A549 (cell line): ENCODE measurements at regions not wholly inside any gene's neighbourhood (a gene's known extent, or its start where the extent isn't known, plus 50 kb on each side); places are given as distances from the start of the nearest gene placed in this dataset.

ENCODE experiments used
- ATAC-seq, 2 experiments: fragments of 200-7000 bp in 1 of 2; fragments of >200 bp in 1 of 2; cut with Nextera tagmentation in 1 of 2; cut with Tn5 transposase in 1 of 2; 3 replicates each; pipeline versions ENCODE4 v1.8.0 to v1.9.1; 2018 to 2020; ENCODE audit warnings: mild to moderate bottlenecking in 1 of 2, moderate library complexity in 1 of 2
- CTCF ChIA-PET: fragments of 300-600 bp; sonication (Branson Sonifier 250); formaldehyde crosslinking; extraction: SDS; loops from one replicate; lab custom pipeline; 2021; ENCODE audit warnings: antibody characterized with exemption, inconsistent platforms; lab: Yijun Ruan, JAX
- POLR2A ChIA-PET: fragments of 350-600 bp; formaldehyde crosslinking; extraction: SDS; loops from one replicate; lab custom pipeline; 2021; ENCODE audit warnings: antibody characterized with exemption, inconsistent platforms; lab: Yijun Ruan, JAX
- DNase-seq, 2 experiments: peaks; one replicate each; pipeline versions ENCODE4 v3.0.0 to v3.0.0-alpha.2; 2011 to 2016; ENCODE audit warnings: low read depth in 1 of 2, low spot score in 1 of 2
- FAIRE-seq: peaks from 2 replicates; lab custom pipeline; 2011; peaks lifted over from hg19 to GRCh38; lab: Jason Lieb, UNC
- H3K27ac ChIP-seq, 2 experiments: fragments of >200 bp; sonication (Bioruptor Twin); formaldehyde crosslinking; 3 replicates each; pipeline ENCODE4 v1.5.1; 2016 to 2017
- H3K4me1 ChIP-seq: fragments of >200 bp; sonication (Bioruptor Twin); formaldehyde crosslinking; 3 replicates; pipeline ENCODE4 v1.6.1; 2016
- H3K4me2 ChIP-seq: fragments of >200 bp; sonication (Bioruptor Twin); formaldehyde crosslinking; 3 replicates; pipeline ENCODE4 v1.6.1; 2016
- H3K4me3 ChIP-seq: fragments of >200 bp; sonication (Bioruptor Twin); formaldehyde crosslinking; 3 replicates; pipeline ENCODE4 v1.5.1; 2016
- H3K9me3 ChIP-seq: fragments of >200 bp; sonication (Bioruptor Twin); formaldehyde crosslinking; 3 replicates; pipeline ENCODE4 v1.6.1; 2016
- BHLHE40 ChIP-seq: IDR thresholded peaks from 2 replicates; pipeline ENCODE4 v1.6.1; 2012; ENCODE audit warnings: low read depth, low read length, inconsistent platforms
- CHD4 ChIP-seq: fragments of 200-600 bp; sonication (generic); IDR thresholded peaks from 2 replicates; pipeline ENCODE4 v1.6.1; 2016; ENCODE audit warnings: antibody characterized with exemption, mild to moderate bottlenecking, borderline replicate concordance
- EHF ChIP-seq: fragments of 250-450 bp; sonication (Bioruptor Pico); IDR thresholded peaks from 2 replicates; pipeline ENCODE4 v1.5.0; 2020; ENCODE audit warnings: mild to moderate bottlenecking
- FOSB ChIP-seq: fragments of 250-450 bp; sonication (Bioruptor Pico); IDR thresholded peaks from 2 replicates; pipeline ENCODE4 v1.5.0; 2020; ENCODE audit warnings: mild to moderate bottlenecking, moderate library complexity
- FOSL2 ChIP-seq, 2 experiments: fragments of 450-650 bp in 1 of 2; fragments of >200 bp in 1 of 2; sonication (Bioruptor Twin) in 1 of 2; formaldehyde crosslinking; IDR thresholded peaks; 2 replicates each; pipeline versions ENCODE4 v1.5.0 to v1.6.1; 2016 to 2020; ENCODE audit warnings: mild to moderate bottlenecking in 1 of 2, moderate library complexity in 1 of 2
- JUN ChIP-seq, 2 experiments: fragments of >200 bp; sonication (Bioruptor Twin); formaldehyde crosslinking; IDR thresholded peaks; 2 replicates in 1 of 2; 3 replicates in 1 of 2; pipeline ENCODE4 v1.6.1; 2016 to 2017
- MAZ ChIP-seq: fragments of 150-350 bp; IDR thresholded peaks from 2 replicates; pipeline ENCODE4 v1.6.1; 2014; ENCODE audit warnings: antibody characterized with exemption, low read depth, low read length, borderline replicate concordance
- NFE2L2 ChIP-seq: fragments of 150-350 bp; conservative IDR thresholded peaks from 2 replicates; pipeline ENCODE4 v1.6.1; 2014; ENCODE audit warnings: low read length
- NPAS2 ChIP-seq: fragments of 250-450 bp; sonication (Bioruptor Pico); IDR thresholded peaks from 2 replicates; pipeline ENCODE4 v1.8.0; 2022; ENCODE audit warnings: mild to moderate bottlenecking, moderate library complexity, borderline replicate concordance
- POLR2A ChIP-seq: IDR thresholded peaks from 2 replicates; pipeline ENCODE4 v1.6.1; 2012; ENCODE audit warnings: mild to moderate bottlenecking, low read length
- RNF2 ChIP-seq: fragments of 200-600 bp; sonication (generic); IDR thresholded peaks from 2 replicates; pipeline ENCODE4 v1.6.1; 2016; ENCODE audit warnings: low read depth, mild to moderate bottlenecking, antibody characterized with exemption, moderate library complexity, borderline replicate concordance
- ZC3H11A ChIP-seq: fragments of 450-650 bp; IDR thresholded peaks from 2 replicates; pipeline ENCODE4 v1.6.1; 2014; ENCODE audit warnings: antibody characterized with exemption, mild to moderate bottlenecking
- WGBS: methylation state at CpG from one replicate; pipeline ENCODE4 v1.1.6; 2017; ENCODE audit errors: missing lambda C conversion rate; 5-methylcytosine and 5-hydroxymethylcytosine counted together
- TF ChIP-seq, protein P1 (sequence below): fragments of 200-600 bp; sonication (generic); IDR thresholded peaks from 2 replicates; pipeline ENCODE4 v1.6.1; 2016; ENCODE audit warnings: antibody characterized with exemption, mild to moderate bottlenecking, moderate library complexity
- TF ChIP-seq, protein P2 (sequence below): fragments of >200 bp; sonication (Bioruptor Twin); formaldehyde crosslinking; IDR thresholded peaks from 3 replicates; pipeline ENCODE4 v1.5.1; 2016
- TF ChIP-seq, protein P3 (sequence below): IDR thresholded peaks from 2 replicates; pipeline ENCODE4 v1.6.1; 2012
- TF ChIP-seq, protein P4 (sequence below): fragments of >200 bp; sonication (Bioruptor Twin); formaldehyde crosslinking; IDR thresholded peaks from 2 replicates; pipeline ENCODE4 v1.6.1; 2016

DNA sequence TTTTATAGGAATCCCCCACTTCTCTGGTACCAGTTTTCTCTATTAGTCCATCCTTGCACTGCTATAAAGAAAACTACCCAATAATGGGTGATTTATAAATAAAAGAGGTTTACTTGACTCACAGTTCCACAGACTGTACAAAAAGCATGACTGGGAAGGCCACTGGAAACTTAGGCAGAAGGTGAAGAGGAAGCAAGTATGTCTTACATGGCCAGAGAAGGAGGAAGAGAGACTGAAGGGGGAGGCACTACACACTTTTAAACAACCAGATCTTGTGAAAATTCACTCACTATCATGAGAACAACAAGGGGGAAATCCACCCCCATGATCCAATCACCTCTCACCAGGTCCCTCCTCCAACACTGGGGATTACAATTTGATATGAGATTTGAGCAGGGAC, 68.9 kb upstream of the GNAZ start (continued):
- TF ChIP-seq, protein P1, sequence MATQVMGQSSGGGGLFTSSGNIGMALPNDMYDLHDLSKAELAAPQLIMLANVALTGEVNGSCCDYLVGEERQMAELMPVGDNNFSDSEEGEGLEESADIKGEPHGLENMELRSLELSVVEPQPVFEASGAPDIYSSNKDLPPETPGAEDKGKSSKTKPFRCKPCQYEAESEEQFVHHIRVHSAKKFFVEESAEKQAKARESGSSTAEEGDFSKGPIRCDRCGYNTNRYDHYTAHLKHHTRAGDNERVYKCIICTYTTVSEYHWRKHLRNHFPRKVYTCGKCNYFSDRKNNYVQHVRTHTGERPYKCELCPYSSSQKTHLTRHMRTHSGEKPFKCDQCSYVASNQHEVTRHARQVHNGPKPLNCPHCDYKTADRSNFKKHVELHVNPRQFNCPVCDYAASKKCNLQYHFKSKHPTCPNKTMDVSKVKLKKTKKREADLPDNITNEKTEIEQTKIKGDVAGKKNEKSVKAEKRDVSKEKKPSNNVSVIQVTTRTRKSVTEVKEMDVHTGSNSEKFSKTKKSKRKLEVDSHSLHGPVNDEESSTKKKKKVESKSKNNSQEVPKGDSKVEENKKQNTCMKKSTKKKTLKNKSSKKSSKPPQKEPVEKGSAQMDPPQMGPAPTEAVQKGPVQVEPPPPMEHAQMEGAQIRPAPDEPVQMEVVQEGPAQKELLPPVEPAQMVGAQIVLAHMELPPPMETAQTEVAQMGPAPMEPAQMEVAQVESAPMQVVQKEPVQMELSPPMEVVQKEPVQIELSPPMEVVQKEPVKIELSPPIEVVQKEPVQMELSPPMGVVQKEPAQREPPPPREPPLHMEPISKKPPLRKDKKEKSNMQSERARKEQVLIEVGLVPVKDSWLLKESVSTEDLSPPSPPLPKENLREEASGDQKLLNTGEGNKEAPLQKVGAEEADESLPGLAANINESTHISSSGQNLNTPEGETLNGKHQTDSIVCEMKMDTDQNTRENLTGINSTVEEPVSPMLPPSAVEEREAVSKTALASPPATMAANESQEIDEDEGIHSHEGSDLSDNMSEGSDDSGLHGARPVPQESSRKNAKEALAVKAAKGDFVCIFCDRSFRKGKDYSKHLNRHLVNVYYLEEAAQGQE: no peak
- TF ChIP-seq JUN (IDR thresholded peaks at IDR 0.05) (no peak), FOSL2 (IDR thresholded peaks at IDR 0.05) (no peak), FOSL2 (CRISPR knock-in tag; IDR thresholded peaks at IDR 0.05) (no peak)
- TF ChIP-seq, protein P2, sequence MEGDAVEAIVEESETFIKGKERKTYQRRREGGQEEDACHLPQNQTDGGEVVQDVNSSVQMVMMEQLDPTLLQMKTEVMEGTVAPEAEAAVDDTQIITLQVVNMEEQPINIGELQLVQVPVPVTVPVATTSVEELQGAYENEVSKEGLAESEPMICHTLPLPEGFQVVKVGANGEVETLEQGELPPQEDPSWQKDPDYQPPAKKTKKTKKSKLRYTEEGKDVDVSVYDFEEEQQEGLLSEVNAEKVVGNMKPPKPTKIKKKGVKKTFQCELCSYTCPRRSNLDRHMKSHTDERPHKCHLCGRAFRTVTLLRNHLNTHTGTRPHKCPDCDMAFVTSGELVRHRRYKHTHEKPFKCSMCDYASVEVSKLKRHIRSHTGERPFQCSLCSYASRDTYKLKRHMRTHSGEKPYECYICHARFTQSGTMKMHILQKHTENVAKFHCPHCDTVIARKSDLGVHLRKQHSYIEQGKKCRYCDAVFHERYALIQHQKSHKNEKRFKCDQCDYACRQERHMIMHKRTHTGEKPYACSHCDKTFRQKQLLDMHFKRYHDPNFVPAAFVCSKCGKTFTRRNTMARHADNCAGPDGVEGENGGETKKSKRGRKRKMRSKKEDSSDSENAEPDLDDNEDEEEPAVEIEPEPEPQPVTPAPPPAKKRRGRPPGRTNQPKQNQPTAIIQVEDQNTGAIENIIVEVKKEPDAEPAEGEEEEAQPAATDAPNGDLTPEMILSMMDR: no peak
- TF ChIP-seq, all 56 proteins: peak for 0

DNA sequence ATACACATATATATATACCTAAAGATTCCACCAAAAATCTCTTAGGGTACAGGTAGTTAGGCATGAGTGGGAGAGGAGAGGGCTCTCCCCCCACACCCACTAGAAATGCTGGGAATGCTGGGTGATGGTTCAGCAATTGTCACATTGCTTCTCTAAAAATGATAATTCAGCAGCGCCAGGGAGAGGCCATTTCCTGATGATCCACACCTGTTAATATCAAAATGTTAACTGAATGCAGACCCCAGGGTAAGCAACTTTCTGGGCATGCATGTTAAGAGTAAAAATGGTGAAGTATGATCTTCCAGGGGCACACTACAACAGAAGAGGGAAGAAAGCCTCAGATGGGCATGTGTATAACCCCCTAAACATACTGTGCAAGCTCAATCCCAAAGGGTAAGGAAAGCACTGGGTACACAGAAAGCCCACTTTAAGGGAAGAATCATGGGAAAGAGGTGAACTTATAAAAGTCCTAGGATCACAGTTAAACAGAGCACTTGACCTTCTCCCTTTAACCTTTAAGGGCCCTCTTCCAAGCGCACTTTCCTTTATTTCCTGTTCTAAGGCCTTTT, 67.6 kb upstream of the GNAZ start:
- no peak overlapping the region for H3K4me2 ChIP-seq
- no peak for DNase-seq
- CTCF ChIA-PET: no interaction called here
- TF ChIP-seq, protein P3, sequence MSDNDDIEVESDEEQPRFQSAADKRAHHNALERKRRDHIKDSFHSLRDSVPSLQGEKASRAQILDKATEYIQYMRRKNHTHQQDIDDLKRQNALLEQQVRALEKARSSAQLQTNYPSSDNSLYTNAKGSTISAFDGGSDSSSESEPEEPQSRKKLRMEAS: no peak
- TF ChIP-seq, all 56 proteins: peak for 0
- POLR2A ChIA-PET: no interaction called here
- no peak for FAIRE-seq
- H3K9me3 ChIP-seq: 0 out of 3 replicates have a peak, but pooled peaks cover under 1% of the 10 kb centered on the region
- ATAC-seq: no peak
- H3K27ac ChIP-seq: no peak overlapping the region
- WGBS: 65% methylated on average over 2 of the region's 2 CpGs
- no peaks in the 10 kb centered on the region for H3K4me1 ChIP-seq
- no peak overlapping the region for H3K4me3 ChIP-seq

DNA sequence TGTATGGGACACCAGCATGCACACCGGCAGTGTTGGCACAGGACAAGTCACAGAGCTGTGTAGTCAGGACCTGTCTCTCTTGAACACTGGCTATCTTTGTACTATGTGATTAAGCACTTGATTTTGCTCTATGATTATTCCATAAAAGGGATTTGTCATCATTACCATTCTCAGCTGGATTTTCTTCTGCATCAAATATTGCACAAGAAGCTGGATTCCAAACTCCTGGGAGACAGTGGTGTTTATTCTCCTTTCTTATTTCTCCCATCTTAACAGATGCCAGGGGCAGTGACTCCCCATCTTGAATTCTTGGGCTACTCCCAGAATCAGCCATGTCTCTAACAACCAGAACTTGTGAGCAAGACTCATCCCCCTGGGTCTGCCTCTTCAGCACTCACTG, 62.5 kb upstream of the GNAZ start:
- ChIA-PET POLR2A (no interaction called here), CTCF (interaction anchor here (0.6 kb wide), 1 partner anchor 171 kb away, joined by 3 read pairs; no protein-coding TSS in a partner anchor)
- no peak overlapping the region for H3K27ac ChIP-seq
- H3K9me3 ChIP-seq: no peaks in the 10 kb centered on the region
- DNase-seq (no peak), FAIRE-seq (no peak), ATAC-seq (no peak)
- TF ChIP-seq EHF (no peak), FOSL2 (IDR thresholded peaks at IDR 0.05) (no peak), FOSL2 (CRISPR knock-in tag; IDR thresholded peaks at IDR 0.05) (no peak), POLR2A (no peak), BHLHE40 (no peak), CHD4 (no peak), FOSB (CRISPR knock-in tag) (no peak), NPAS2 (CRISPR knock-in tag) (no peak), ZC3H11A (no peak), MAZ (no peak), RNF2 (no peak), NFE2L2 (no peak)
- TF ChIP-seq, protein P4, sequence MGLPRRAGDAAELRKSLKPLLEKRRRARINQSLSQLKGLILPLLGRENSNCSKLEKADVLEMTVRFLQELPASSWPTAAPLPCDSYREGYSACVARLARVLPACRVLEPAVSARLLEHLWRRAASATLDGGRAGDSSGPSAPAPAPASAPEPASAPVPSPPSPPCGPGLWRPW: no peak
- H3K4me3 ChIP-seq: no peak overlapping the region
- no peaks in the 10 kb centered on the region for H3K4me1 ChIP-seq
- H3K4me2 ChIP-seq: no peak overlapping the region
- 6% methylated on average over 1 of the region's 1 CpG for whole genome bisulfite sequencing
